ENCODE measurements at regions not wholly inside any gene's neighbourhood (a gene's known extent, or its start where the extent isn't known, plus 50 kb on each side); places are given as distances from the start of the nearest gene placed in this dataset.

DNA sequence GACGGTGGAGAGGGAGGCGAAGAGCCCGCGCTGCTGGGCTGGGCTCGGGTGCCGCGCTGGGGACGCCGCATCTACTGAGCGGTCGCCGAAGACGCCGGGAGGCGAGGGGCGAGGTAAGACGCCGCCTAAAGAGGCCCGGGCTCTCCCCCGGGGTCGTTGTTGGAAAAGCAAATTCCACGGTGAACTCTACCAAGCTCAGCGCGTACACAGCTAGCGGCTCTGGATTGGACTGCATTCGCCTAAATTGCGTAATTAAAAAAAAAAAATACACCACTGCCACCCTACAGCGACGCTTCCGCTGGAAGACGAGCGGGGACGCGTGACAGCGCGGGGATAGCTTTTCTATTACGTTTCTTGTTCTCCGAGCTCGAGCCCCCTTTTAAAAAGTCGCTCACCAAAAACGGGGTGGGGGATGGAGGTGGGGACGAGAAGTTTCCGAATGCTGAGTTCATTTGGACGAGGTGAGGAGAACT is 92.0 kb upstream of the PRDM1 start:
- TF ChIP-seq, protein P1, sequence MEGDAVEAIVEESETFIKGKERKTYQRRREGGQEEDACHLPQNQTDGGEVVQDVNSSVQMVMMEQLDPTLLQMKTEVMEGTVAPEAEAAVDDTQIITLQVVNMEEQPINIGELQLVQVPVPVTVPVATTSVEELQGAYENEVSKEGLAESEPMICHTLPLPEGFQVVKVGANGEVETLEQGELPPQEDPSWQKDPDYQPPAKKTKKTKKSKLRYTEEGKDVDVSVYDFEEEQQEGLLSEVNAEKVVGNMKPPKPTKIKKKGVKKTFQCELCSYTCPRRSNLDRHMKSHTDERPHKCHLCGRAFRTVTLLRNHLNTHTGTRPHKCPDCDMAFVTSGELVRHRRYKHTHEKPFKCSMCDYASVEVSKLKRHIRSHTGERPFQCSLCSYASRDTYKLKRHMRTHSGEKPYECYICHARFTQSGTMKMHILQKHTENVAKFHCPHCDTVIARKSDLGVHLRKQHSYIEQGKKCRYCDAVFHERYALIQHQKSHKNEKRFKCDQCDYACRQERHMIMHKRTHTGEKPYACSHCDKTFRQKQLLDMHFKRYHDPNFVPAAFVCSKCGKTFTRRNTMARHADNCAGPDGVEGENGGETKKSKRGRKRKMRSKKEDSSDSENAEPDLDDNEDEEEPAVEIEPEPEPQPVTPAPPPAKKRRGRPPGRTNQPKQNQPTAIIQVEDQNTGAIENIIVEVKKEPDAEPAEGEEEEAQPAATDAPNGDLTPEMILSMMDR (IDR thresholded peaks at IDR 0.05; ENCODE audit: low read depth, low read length) = no peak
- TF ChIP-seq EZH2phosphoT487 (IDR thresholded peaks at IDR 0.05; ENCODE audit: low read depth) = no peak
